SIG-M5 treated with dmso at 0.1 percent for 504 hours (cell line): ENCODE measurements at regions not wholly inside any gene's neighbourhood (a gene's known extent, or its start where the extent isn't known, plus 50 kb on each side); places are given as distances from the start of the nearest gene placed in this dataset.
A peak's percentile ranks its signal among the peaks of the same experiment; 100 is the strongest.

Source experiments
- DNase-seq: peaks from one replicate; lab custom pipeline; 2025; ENCODE audit not compliant: unreplicated experiment; lab: John Stamatoyannopoulos, UW

GRCh38 chr4:138579146-138579545, 337.0 kb upstream of the SLC7A11 start:
- no peak for DNase-seq

GRCh38 chr4:138577826-138578225, 335.7 kb upstream of the SLC7A11 start:
- peak; percentile 24 for DNase-seq

GRCh38 chr4:138577145-138577544, 335.0 kb upstream of the SLC7A11 start:
- DNase-seq: no peak

GRCh38 chr4:138576684-138577083, 334.5 kb upstream of the SLC7A11 start:
- peak; percentile 60 for DNase-seq

GRCh38 chr4:138573246-138573645, 331.1 kb upstream of the SLC7A11 start:
- DNase-seq: no peak

- no peak for DNase-seq
Observed at GRCh38 chr4:138572007-138572406, 329.9 kb upstream of the SLC7A11 start.

- DNase-seq: no peak
Observed at GRCh38 chr4:138567696-138568095, 325.5 kb upstream of the SLC7A11 start.

- DNase-seq: no peak
Observed at GRCh38 chr4:138565576-138565975, 323.4 kb upstream of the SLC7A11 start.

- DNase-seq: no peak
Observed at GRCh38 chr4:138562544-138562991, 320.4 kb upstream of the SLC7A11 start.

GRCh38 chr4:138561906-138562305, 319.8 kb upstream of the SLC7A11 start:
- no peak for DNase-seq

GRCh38 chr4:138561276-138561880, 319.2 kb upstream of the SLC7A11 start:
- no peak for DNase-seq

- DNase-seq: no peak
Observed at GRCh38 chr4:138560448-138560847, 318.3 kb upstream of the SLC7A11 start.

GRCh38 chr4:138558886-138559285, 316.7 kb upstream of the SLC7A11 start:
- no peak for DNase-seq

GRCh38 chr4:138555584-138555983, 313.4 kb upstream of the SLC7A11 start:
- DNase-seq: peak; percentile 68

- DNase-seq: no peak
Observed at GRCh38 chr4:138555108-138555507, 313.0 kb upstream of the SLC7A11 start.

- DNase-seq: no peak
Observed at GRCh38 chr4:138553001-138553845, 311.1 kb upstream of the SLC7A11 start.

GRCh38 chr4:138542191-138542776, 300.1 kb upstream of the SLC7A11 start:
- DNase-seq: no peak

GRCh38 chr4:138540056-138540800, 298.1 kb upstream of the SLC7A11 start:
- no peak for DNase-seq

GRCh38 chr4:138538743-138539142, 296.6 kb upstream of the SLC7A11 start:
- DNase-seq: no peak

- no peak for DNase-seq
Observed at GRCh38 chr4:138537731-138538490, 295.8 kb upstream of the SLC7A11 start.

GRCh38 chr4:138535316-138535715, 293.2 kb upstream of the SLC7A11 start:
- no peak for DNase-seq
